Gastroesophageal sphincter (tissue), 3 donors: ENCODE measurements at regions not wholly inside any gene's neighbourhood (a gene's known extent, or its start where the extent isn't known, plus 50 kb on each side); places are given as distances from the start of the nearest gene placed in this dataset.
"Not testable (repeated sequence)": the region's sequence is repeated elsewhere in the genome, so short reads cannot be mapped to it uniquely, and the experiment has no call there.

ENCODE experiments used
- CTCF ChIP-seq, 4 experiments: fragments of 200-600 bp in 2 of 4; fragments of 450-650 bp in 2 of 4; sonication (generic) in 1 of 4; IDR thresholded peaks; one replicate each; pipeline ENCODE4 v1.5.1; 2017 to 2019; ENCODE audit warnings: antibody characterized with exemption in 4 of 4, mild to moderate bottlenecking in 2 of 4, moderate library complexity in 2 of 4
- POLR2A ChIP-seq, 2 donors: fragments of 450-650 bp; IDR thresholded peaks; one replicate each; pipeline ENCODE4 v1.6.1; 2017; ENCODE audit warnings: antibody characterized with exemption in 2 of 2, mild to moderate bottlenecking in 2 of 2, moderate library complexity in 1 of 2
- POLR2AphosphoS5 ChIP-seq: sonication (generic); formaldehyde crosslinking; IDR thresholded peaks from one replicate; pipeline ENCODE4 v1.6.1; 2017; ENCODE audit warnings: antibody characterized with exemption

DNA sequence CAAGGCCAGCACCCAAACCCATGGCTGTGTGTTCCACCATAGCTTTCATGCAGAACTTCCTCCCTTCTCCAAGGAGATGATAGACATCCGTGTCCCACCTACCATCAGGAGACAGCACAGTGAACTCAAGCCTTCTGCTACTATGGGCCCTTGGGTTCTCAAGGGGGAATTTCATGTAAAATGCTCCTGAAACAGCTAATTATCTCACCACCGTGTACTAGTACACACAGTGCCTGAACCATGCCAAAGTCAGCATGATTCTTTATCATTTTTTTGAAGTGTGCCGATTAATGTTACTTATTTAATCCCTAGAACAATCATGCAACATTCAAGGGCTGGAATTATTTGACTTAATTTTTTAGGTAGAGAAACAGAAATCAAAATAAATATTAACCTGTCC lies 53.9 kb upstream of the FCGR1A start:
- not testable (repeated sequence) for TF ChIP-seq CTCF (IDR thresholded peaks at IDR 0.05); POLR2AphosphoS5; POLR2A (IDR thresholded peaks at IDR 0.05)
